Amygdala (tissue), 56 donors: ENCODE measurements at regions not wholly inside any gene's neighbourhood (a gene's known extent, or its start where the extent isn't known, plus 50 kb on each side); places are given as distances from the start of the nearest gene placed in this dataset.
"Not testable (repeated sequence)": the region's sequence is repeated elsewhere in the genome, so short reads cannot be mapped to it uniquely, and the experiment has no call there.

ENCODE experiments used
- DNase-seq, 56 donors: peaks; one replicate each; lab custom pipeline; 2025; lab: John Stamatoyannopoulos, UW

DNA sequence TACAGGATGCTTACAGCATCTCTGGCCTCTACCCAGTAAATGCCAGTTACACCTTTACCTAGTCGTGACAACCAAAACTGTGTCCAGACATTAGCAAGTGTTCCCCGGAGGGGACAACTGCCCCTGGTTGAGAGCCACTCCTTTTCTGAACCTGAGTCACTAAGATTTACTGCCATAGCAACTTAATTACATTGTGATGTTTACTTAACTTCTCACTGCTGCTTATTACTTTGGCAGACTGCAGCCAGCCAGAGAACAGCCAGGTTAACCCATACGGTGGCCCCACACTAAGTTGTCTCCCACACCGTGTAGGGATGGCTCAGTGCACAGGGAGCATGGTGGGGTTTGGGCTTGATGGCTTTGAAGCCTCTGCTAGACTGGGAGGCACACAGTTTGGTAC lies 204.7 kb upstream of the SULF2 start:
- DNase-seq, result no peak

DNA sequence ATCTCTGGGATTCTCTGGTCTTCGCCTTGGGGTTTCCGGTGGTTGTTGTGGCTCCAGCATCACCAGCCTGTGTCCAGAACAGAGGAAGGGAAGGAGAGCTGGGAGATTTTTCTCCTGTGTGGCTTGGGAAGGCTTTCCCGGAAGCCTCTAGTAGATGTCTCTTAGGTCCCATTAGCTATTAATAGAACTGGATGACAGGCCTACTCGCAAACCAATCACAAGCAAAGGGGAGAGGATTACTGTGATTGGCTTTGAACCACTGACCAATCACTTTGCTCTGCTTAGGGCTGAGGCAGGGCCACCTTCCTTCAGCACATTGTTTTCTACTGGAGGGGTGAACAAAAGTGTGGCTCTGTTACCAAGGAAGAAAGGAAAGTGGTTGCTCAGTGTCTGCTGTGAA lies 203.4 kb upstream of the SULF2 start:
- DNase-seq, result no peak

DNA sequence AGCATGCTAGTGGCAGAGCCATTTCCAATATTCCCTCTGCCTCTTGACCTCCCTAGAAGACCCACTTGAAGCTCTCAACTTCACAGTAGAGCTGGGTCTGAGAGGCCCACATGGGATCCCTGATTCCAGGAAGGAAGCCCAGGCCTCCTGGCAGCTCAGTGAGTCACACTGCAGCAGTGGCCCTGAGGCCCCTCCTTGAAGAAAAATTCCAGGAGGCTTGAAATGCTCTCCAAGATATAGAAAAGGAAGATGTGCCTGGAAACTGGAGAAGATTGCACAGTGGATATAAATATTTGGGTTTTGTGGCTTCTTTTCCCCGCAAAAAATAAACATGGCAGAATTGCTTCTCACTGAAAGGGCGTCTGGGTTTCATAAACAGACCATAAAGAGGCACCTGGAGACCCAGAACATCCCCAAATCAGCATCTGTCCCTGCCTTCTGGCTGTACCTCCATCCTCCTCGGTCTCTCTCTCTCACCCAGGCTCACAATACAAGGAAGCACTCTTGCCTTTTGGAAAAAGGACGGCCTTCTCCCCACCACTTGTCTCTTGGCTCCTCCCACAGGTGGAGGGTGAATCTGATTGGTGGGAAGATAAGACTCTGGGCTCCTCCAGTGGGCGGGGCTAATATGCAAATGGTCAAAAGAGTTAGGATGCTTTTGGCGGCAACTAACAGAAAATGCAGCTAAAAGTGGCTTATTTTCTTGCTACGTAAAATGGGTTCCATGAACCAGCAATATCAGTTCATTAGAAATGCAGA lies 200.0 kb upstream of the SULF2 start:
- no peak for DNase-seq

DNA sequence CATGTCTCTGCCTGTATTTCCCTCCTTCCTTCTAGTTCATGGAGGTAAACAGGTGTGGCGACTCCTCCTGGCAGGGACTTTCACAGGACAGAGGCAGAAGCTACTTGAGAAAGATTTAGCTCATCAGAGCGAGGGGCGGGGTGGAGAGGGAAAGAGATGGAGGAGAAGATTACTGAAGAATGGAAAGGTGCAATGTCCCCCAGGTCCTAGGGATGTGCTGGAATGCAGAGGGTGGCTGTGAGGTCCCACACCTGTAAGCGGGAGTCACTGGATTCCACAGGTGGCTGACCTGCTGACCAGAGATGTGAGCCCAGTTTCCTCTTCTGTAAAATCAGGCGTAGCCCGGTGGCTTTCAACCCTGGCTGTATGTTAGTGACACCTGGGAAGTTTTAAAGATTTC lies 199.2 kb upstream of the SULF2 start:
- no peak for DNase-seq

DNA sequence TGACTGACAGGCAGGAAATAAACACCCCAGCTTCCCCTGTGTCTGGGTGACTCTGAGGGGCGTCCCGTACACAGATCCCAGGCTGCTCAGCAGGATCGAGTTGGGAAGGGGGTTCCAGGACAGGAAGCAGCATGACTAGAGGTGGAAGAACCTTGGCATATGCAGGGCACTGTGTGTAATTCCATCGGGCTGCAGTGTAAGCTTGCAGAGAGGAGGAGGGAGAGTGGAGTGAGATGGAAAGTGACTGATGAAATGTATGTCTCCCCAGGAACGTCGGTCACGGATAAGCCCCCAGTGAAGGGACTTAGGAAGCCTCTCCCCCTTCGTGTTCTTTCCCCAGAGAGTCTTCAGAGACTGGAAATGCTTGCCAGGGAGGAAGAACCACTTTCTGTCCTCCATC lies 198.4 kb upstream of the SULF2 start:
- DNase-seq, result not testable (repeated sequence)

DNA sequence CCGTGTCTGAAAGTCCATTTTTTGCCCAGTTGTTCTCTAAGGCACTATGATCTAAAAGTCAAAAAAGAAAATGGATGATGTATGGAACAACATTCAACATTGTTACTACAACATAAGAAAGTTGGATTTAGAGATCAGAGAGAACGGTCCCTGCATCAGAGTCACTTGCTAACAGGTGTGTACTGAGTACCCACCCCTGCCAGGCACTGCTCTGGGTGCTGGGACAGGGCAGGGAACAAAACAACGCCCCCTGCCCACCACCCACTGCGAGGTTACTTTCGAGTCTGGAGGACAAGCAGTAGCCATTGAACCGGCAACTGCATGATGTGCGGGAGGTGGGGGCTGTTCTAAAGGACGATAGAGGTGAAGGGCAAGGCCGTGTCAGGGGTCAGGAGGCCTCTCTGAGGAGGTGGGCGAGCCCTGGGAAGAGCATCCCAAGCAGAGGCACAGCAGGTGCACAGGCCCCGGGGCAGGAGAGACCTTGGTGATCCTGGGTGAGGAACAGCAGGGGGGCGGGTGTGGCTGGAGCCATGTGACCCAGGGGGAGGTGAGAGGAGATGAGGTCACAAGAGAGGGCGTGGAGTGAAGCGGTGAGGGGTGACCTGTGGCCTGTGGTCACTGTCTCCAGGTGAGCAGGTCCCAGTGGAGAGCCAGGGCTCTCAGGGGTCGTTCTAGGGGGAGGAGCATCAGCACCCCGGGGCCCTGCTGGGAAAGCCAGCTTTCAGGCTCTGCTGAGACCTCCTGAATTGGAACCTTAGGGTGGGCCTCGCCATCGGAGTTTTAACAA lies 197.5 kb upstream of the SULF2 start:
- DNase-seq, result no peak

DNA sequence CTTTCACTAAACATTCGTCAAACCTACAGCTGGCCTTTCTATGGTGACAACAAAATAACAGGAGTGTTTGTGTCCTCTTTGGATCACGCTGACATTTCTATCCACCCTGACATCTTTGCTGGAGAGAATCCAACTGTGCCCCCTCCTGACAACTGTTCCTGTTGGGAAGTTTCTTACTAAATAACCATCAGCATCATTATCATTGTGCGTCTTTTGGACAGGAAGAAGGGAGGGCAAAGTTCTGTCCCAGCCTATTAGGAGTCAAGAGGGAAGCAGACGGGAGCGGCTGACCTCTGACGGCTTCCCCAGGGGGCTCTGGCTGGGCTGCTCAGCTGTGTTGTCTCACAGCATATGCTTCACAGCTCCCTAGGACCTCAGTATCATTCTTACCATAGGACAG lies 195.9 kb upstream of the SULF2 start:
- no peak for DNase-seq

DNA sequence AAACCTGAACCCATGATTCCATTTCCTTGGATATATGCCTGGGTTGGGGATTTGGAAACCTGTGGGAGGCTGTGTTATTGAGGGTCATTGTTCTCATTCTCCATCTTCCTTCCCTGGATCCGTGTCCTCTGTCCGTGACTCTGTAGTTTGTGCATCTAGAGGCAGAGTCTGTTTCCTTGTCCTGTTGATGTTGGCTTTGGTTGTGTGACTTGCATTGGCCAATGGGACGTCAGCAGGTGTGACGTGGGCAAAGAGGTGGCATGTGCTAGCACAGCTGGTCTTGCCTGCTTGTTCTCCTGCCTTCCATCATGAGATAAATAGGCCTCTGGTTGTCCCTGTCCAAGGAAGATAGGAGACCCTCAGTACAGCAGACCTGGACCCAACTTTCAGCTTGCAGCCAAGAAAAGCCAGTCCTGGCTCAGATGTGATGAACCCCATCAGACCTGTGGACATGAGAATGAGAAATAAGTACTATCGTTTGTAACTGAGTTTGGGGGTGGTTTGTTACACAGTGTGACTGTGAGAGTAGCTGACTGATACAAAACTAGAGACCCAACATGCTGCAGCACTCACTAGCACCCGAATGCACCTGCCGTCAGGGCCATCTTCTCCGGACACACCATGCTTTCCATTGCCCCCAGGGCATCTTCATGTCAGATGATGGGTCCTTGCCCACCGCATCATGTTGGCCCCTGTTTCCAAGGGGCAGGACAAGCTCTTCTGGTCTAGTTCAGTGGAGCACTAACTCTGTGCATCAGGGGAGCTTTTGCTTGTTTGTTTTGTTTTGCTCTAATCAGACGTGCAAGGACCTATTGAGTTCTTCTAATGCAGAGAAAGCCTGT lies 195.3 kb upstream of the SULF2 start:
- DNase-seq, result no peak

DNA sequence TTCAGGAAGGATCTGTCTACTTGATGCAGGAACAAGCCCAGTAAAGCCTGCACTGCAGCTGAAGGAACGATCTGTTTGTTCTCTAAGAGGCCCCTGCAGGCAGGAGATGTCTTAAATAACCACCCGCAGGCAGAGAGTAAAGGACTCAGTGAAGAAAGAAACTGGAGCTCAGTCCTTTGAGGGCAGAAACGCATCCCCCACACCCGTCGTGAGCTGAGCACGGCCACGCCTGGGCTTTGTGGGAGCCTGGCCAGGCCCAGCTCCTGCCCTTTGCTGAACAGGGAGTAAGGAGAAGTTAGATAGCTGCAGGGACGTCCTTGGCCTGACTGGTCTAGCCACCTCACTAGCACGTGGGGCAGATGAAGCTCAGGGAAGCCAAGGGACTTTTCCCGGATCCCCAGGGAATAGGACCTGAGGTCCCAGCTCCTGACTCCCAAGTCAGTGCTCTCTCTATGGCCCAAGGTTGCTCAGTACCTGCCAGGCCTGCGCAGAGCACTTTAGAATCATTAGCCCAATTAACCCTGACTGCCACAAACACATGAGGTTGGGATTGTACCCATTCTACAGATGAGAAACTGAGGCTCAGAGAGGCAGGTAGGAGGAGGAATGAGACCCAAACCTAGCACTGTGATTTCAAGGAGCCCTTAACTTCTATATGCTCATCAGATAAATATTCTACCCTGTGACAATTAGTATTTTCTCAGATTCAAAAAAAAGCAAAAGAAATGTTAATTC lies 194.2 kb upstream of the SULF2 start:
- not testable (repeated sequence) for DNase-seq

DNA sequence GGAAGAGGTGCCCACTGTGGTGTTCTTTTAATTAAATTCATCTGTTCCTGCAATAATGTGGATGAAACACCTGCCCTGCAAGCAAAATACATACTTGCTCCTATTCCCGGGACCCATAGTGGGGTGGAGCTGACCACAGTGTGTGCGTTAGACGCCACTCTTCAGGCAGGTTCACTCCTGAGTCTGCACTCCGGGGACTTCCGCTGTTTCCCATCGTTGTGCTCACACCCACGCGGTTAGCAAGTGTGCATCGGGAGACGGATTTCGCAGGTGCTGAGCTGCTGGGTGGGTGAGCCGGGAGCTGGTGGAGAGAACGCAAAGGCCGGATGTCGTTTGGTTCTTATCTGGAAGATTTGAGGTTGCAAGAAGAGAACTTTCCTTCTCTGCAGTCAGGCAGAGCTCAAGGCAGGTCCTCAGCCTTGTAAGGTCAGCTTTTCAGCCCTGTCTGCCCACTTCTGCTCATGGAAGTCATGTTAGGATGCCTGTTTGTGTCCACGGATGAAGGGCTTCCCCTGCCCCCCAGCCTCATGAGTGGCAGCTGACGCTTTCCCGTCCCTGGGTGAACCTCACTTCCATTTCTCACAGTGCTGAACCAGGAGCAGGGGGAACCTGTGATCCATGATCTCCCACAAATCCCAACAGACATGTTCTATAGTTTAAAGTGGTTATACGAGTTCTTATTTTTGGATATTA lies 193.3 kb upstream of the SULF2 start:
- not testable (repeated sequence) for DNase-seq

DNA sequence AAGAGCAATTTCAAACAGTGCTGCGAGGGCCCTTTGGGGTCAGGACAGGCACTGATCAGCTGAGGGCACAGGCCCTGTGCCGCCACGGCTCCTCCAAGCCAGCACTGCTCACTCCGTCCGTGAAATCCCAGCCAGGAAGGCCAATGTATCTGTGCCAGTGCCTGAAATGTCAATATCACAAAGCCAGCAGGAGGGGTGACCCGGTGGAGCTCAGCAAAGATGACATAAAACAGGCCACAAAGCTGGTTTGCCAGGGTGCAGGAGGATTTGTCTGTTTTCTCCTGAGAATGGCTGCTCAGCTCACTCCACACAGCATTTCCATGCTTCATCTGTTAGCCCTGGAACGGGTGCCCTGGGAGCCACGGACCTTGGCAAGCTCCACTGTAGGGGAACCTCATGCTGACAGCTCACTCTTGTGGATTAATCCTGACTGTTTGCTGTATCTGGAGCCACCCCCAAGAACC lies 192.5 kb upstream of the SULF2 start:
- DNase-seq, result peak in 1 of 56 donors; percentile 5

DNA sequence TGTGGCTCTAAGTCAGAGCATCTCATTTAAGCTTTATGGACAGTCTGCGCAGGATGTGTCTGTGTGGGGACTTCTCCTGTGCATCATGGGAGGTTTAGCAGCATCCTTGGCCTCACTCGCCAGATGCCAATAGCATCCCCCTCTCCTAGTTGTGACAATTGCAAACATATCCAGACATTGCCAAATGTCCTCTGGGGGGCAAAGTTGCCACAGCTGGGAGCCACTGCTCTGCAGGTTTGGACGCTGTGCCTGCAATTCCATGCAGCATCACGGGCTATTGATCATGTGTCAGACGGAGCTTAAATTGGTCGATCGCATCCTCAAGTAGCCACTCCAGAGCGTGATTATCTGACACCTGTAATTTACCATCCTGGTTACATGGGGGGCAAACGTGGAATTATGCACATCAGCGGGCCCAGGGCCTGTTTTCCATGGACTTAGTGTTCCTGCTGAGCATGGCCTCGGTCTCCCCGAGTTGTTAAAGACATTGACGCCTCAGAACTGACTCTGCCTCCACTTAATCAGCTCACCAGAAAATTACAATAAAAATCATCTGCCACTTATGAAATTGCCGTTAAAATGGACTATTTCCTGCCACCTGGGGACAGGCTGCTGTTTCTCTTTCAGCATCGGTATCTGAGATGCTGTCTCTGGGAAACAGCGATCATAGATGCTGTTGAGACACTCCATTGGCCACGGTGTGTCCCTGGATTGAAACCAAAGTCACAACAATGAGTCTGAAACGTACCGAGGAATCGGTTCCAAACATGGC lies 191.9 kb upstream of the SULF2 start:
- DNase-seq, result not testable (repeated sequence)

DNA sequence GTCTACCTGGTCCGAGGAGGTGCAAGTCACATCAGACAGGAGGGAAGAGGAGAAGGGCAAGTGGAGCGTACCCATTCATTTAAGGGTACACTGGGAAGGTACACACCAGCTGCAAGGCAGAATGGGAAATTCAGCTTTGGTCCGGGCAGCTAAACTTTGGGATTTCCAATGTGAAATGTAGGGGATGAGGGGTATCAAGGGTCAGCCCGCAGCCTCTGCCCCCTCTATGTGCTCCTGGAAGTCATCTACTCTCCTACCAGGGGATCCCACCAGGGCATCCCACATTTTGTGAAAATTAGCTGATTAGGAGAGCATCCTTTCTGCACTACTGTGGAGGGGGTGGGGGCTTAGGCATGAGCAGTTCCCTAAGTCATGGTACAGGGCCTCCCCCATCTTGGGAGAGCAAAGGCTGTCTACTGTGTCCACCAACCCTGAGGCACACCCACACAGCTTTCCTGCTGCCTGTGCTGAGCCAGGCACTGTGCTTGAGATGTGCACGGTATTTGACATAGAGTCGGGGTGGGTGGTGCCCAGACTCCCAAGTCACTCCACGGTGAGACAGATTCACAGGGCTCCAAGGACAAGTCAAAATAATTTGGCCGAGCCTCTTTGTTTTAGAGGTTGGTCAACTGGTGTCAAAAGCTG lies 189.1 kb upstream of the SULF2 start:
- DNase-seq, result no peak

DNA sequence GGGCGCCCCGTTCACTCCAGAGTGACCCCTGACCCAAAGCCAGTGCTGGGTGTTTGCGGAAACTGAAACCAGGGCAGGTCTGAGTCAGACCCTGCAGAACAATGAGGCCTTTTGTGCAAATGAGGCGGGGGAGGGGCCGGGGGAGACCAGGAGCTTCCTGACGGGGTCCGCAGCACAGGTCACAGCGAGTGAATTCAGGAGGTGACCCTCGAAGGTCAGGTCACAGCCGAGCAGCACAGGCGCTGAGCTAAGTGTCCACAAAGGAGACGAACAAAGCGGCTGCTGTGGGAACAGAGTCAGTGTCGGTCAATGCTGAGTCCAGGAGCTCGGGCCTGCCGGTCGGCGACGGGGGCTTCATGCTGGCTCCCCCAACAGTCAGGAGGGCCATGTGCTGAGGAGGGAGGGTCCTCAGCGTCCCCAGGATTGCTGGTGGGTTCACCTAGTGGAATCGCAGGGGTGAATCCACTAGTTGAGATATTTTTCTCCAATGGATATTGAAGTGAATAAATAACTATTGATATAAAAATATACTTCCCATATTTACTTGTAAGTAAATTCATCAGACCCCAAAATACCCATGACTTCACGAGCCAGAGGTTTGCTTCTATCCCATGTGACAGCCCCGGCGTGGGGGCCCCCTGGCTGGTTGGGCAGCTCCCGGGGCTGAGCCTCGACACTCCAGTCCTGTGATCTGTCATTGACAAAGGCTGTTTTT lies 188.4 kb upstream of the SULF2 start:
- peak in 5 of 56 donors; percentile 7 to 34 (median 16) for DNase-seq

DNA sequence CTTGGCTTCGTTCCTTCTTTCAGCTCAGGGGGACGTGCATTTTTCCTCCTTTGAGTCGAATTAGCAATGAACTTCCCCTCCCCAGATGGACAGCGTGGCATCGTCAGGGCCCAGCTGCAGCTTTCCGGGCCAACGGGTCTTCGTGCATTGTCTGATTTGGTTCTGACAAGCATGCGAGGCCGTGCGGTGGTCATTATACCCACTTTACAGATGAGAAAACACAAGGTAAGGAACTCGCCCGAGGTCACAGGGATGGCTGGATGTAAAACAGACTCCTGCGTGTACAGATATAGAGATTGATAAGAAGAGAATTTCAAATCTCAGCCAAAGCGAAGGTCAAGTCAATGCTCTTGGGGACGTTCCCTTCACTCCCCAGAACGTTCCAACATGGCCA lies 187.6 kb upstream of the SULF2 start:
- no peak for DNase-seq

DNA sequence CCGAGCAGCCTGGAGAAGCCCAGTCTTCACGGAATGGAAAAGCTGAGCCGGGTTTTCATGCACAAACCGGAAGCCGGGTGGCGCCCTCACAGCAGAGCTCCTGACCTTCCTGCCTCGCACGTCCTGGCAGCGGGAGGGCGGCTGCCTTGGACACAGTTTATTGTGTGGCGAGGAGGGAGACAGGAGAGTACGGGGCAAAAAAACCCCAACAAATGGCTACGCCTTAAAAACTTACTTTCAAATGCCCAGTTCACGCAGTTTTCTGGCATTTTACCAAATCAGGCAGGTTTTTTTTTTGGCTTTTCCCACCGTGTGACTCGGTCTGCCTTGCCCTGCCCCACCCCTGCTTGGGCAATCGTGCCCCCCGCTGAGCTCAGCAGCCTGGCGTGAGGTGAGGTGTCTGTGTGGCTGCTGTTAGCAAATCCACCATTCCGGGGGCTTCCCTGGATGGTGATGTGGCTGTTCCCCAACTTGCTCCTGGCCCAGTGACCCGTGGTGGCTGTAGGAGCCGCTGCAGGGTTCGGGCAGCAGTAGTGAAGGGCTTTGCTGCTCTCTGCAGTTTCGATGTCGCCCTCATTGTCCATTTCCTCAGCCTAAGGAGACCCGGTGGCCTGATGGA lies 187.1 kb upstream of the SULF2 start:
- DNase-seq, result peak in 15 of 56 donors; percentile 3 to 50 (median 11)
